Suprapubic skin (tissue), 4 donors: ENCODE measurements at regions not wholly inside any gene's neighbourhood (a gene's known extent, or its start where the extent isn't known, plus 50 kb on each side); places are given as distances from the start of the nearest gene placed in this dataset.

ENCODE experiments used
- DNase-seq, 2 donors: peaks; one replicate each; pipeline ENCODE4 v3.0.0-alpha.2; 2019; ENCODE audit warnings: low spot score in 2 of 2
- H3K27ac ChIP-seq: fragments of 200-600 bp; sonication (generic); one replicate; pipeline ENCODE4 v1.5.1; 2019
- H3K27me3 ChIP-seq: fragments of 200-600 bp; sonication (generic); one replicate; pipeline ENCODE4 v1.5.1; 2019
- H3K36me3 ChIP-seq: fragments of 200-600 bp; sonication (generic); one replicate; pipeline ENCODE4 v1.5.1; 2019
- H3K4me1 ChIP-seq: fragments of 200-600 bp; sonication (generic); one replicate; pipeline ENCODE4 v1.5.1; 2019
- H3K4me3 ChIP-seq: fragments of 200-600 bp; sonication (generic); one replicate; pipeline ENCODE4 v1.5.1; 2019; ENCODE audit warnings: mild to moderate bottlenecking
- H3K9me3 ChIP-seq: fragments of 200-600 bp; sonication (generic); one replicate; pipeline ENCODE4 v1.5.1; 2019
- CTCF ChIP-seq, 2 donors: fragments of 200-600 bp in 1 of 2; fragments of 450-650 bp in 1 of 2; sonication (generic) in 1 of 2; IDR thresholded peaks; one replicate each; pipeline ENCODE4 v1.5.1; 2016 to 2019; ENCODE audit warnings: antibody characterized with exemption in 2 of 2, mild to moderate bottlenecking in 1 of 2, moderate library complexity in 1 of 2
- EP300 ChIP-seq: sonication (generic); formaldehyde crosslinking; IDR thresholded peaks from one replicate; pipeline ENCODE4 v1.6.1; 2017; ENCODE audit warnings: antibody characterized with exemption
- POLR2A ChIP-seq, 2 donors: fragments of 450-650 bp; IDR thresholded peaks; one replicate each; pipeline ENCODE4 v1.6.1; 2017; ENCODE audit warnings: antibody characterized with exemption in 2 of 2, mild to moderate bottlenecking in 2 of 2, moderate library complexity in 2 of 2
- POLR2AphosphoS5 ChIP-seq, 3 donors: sonication (generic); formaldehyde crosslinking; IDR thresholded peaks; one replicate each; pipeline ENCODE4 v1.6.1; 2017; ENCODE audit warnings: antibody characterized with exemption in 3 of 3
- WGBS: methylation state at CpG from one replicate; pipeline ENCODE4 v1.1.5; 2018; 5-methylcytosine and 5-hydroxymethylcytosine counted together

- 48% methylated on average over 3 of the region's 3 CpGs for WGBS
- Histone ChIP-seq H3K27me3 (no peaks in the 10 kb centered on the region), H3K9me3 (no peaks in the 10 kb centered on the region), H3K36me3 (no peaks in the 10 kb centered on the region), H3K4me1 (no peaks in the 10 kb centered on the region), H3K4me3 (no peak overlapping the region), H3K27ac (no peak overlapping the region)
- DNase-seq, result no peak
- TF ChIP-seq CTCF (IDR thresholded peaks at IDR 0.05), result no peak
- TF ChIP-seq EP300, result no peak
- TF ChIP-seq POLR2AphosphoS5 (IDR thresholded peaks at IDR 0.05), result no peak
- no peak for TF ChIP-seq POLR2A (IDR thresholded peaks at IDR 0.05)
These were observed 156.4 kb upstream of the MTPN start for GRCh38 chr7:136133551-136133950.

- no peak for DNase-seq
- TF ChIP-seq EP300 (no peak), CTCF (IDR thresholded peaks at IDR 0.05) (no peak), POLR2AphosphoS5 (IDR thresholded peaks at IDR 0.05) (no peak), POLR2A (IDR thresholded peaks at IDR 0.05) (no peak)
- Histone ChIP-seq H3K27ac (no peak overlapping the region), H3K36me3 (no peaks in the 10 kb centered on the region), H3K27me3 (no peaks in the 10 kb centered on the region), H3K4me3 (no peak overlapping the region), H3K4me1 (no peaks in the 10 kb centered on the region), H3K9me3 (no peaks in the 10 kb centered on the region)
- 89% methylated on average over 3 of the region's 3 CpGs for WGBS
These were observed 154.1 kb upstream of the MTPN start for GRCh38 chr7:136131304-136131630.

- no peak for DNase-seq
- TF ChIP-seq EP300, result no peak
- TF ChIP-seq POLR2AphosphoS5 (IDR thresholded peaks at IDR 0.05), result no peak
- no peak for TF ChIP-seq CTCF (IDR thresholded peaks at IDR 0.05)
- TF ChIP-seq POLR2A (IDR thresholded peaks at IDR 0.05), result no peak
- H3K27ac ChIP-seq, result no peak overlapping the region
- H3K4me3 ChIP-seq, result no peak overlapping the region
- H3K4me1 ChIP-seq, result no peaks in the 10 kb centered on the region
- 67% methylated on average over 6 of the region's 6 CpGs for WGBS
- no peaks in the 10 kb centered on the region for H3K36me3 ChIP-seq
- no peaks in the 10 kb centered on the region for H3K9me3 ChIP-seq
- H3K27me3 ChIP-seq, result no peaks in the 10 kb centered on the region
These were observed 153.5 kb upstream of the MTPN start for GRCh38 chr7:136130511-136131303.

GRCh38 chr7:136128050-136128449 is 150.9 kb upstream of the MTPN start:
- Histone ChIP-seq H3K27me3 (no peaks in the 10 kb centered on the region), H3K9me3 (no peaks in the 10 kb centered on the region), H3K4me3 (no peak overlapping the region), H3K27ac (no peak overlapping the region), H3K36me3 (no peaks in the 10 kb centered on the region), H3K4me1 (no peaks in the 10 kb centered on the region)
- no peak for TF ChIP-seq CTCF (IDR thresholded peaks at IDR 0.05)
- DNase-seq, result no peak
- 76% methylated on average over 3 of the region's 3 CpGs for WGBS

GRCh38 chr7:136123352-136123751 is 146.2 kb upstream of the MTPN start:
- no peaks in the 10 kb centered on the region for H3K9me3 ChIP-seq
- H3K27me3 ChIP-seq, result no peaks in the 10 kb centered on the region
- no peak overlapping the region for H3K4me3 ChIP-seq
- 79% methylated on average over 3 of the region's 3 CpGs for WGBS
- no peaks in the 10 kb centered on the region for H3K36me3 ChIP-seq
- no peak for DNase-seq
- TF ChIP-seq EP300, result no peak
- TF ChIP-seq POLR2AphosphoS5 (IDR thresholded peaks at IDR 0.05), result no peak
- TF ChIP-seq CTCF (IDR thresholded peaks at IDR 0.05), result no peak
- TF ChIP-seq POLR2A (IDR thresholded peaks at IDR 0.05), result no peak
- H3K27ac ChIP-seq, result no peak overlapping the region
- H3K4me1 ChIP-seq, result no peaks in the 10 kb centered on the region
